GM21423 (cell line): ENCODE measurements at regions not wholly inside any gene's neighbourhood (a gene's known extent, or its start where the extent isn't known, plus 50 kb on each side); places are given as distances from the start of the nearest gene placed in this dataset.
"Not testable (repeated sequence)": the region's sequence is repeated elsewhere in the genome, so short reads cannot be mapped to it uniquely, and the experiment has no call there.

Source experiments
- ATAC-seq: cut with Tn5 transposase; IDR thresholded peaks from one replicate; pipeline ENCODE4 v1.9.1; 2021; ENCODE audit warnings: mild to moderate bottlenecking, moderate library complexity; ENCODE audit not compliant: unreplicated experiment

- ATAC-seq = no peak
Observed at GRCh38 chr2:76178610-76179009, 467.9 kb upstream of the GCFC2 start.

- no peak for ATAC-seq
Observed at GRCh38 chr2:76175295-76175694, 464.6 kb upstream of the GCFC2 start.

- ATAC-seq = no peak
Observed at GRCh38 chr2:76174505-76174904, 463.8 kb upstream of the GCFC2 start.

GRCh38 chr2:76173206-76173605 lies 462.5 kb upstream of the GCFC2 start:
- not testable (repeated sequence) for ATAC-seq

GRCh38 chr2:76172154-76172595 lies 461.5 kb upstream of the GCFC2 start:
- ATAC-seq = not testable (repeated sequence)

- no peak for ATAC-seq
Observed at GRCh38 chr2:76170856-76171255, 460.1 kb upstream of the GCFC2 start.

- ATAC-seq = no peak
Observed at GRCh38 chr2:76170009-76170384, 459.3 kb upstream of the GCFC2 start.

- no peak for ATAC-seq
Observed at GRCh38 chr2:76169276-76170008, 458.7 kb upstream of the GCFC2 start.

- no peak for ATAC-seq
Observed at GRCh38 chr2:76163860-76164259, 453.1 kb upstream of the GCFC2 start.

- ATAC-seq = no peak
Observed at GRCh38 chr2:76160670-76161069, 450.0 kb upstream of the GCFC2 start.

- no peak for ATAC-seq
Observed at GRCh38 chr2:76159042-76159648, 448.4 kb upstream of the GCFC2 start.

- ATAC-seq = no peak
Observed at GRCh38 chr2:76157531-76157930, 446.8 kb upstream of the GCFC2 start.

GRCh38 chr2:76154981-76155380 lies 444.3 kb upstream of the GCFC2 start:
- ATAC-seq = no peak

- ATAC-seq = no peak
Observed at GRCh38 chr2:76149846-76150245, 439.1 kb upstream of the GCFC2 start.

GRCh38 chr2:76139303-76139702 lies 428.6 kb upstream of the GCFC2 start:
- ATAC-seq = not testable (repeated sequence)

GRCh38 chr2:76128622-76129021 lies 417.9 kb upstream of the GCFC2 start:
- no peak for ATAC-seq

- ATAC-seq = no peak
Observed at GRCh38 chr2:76120176-76120575, 409.5 kb upstream of the GCFC2 start.

GRCh38 chr2:76089683-76090082 lies 379.0 kb upstream of the GCFC2 start:
- ATAC-seq = no peak

GRCh38 chr2:76083248-76083647 lies 372.5 kb upstream of the GCFC2 start:
- ATAC-seq = no peak

- no peak for ATAC-seq
Observed at GRCh38 chr2:76082509-76082908, 371.8 kb upstream of the GCFC2 start.

- no peak for ATAC-seq
Observed at GRCh38 chr2:76080154-76080553, 369.4 kb upstream of the GCFC2 start.

GRCh38 chr2:76075126-76075525 lies 364.4 kb upstream of the GCFC2 start:
- no peak for ATAC-seq
